LHCN-M2 (cell line): ENCODE measurements at regions not wholly inside any gene's neighbourhood (a gene's known extent, or its start where the extent isn't known, plus 50 kb on each side); places are given as distances from the start of the nearest gene placed in this dataset.
"Not testable (repeated sequence)": the region's sequence is repeated elsewhere in the genome, so short reads cannot be mapped to it uniquely, and the experiment has no call there.

Source experiments
- DNase-seq: peaks from one replicate; pipeline ENCODE4 v3.0.0-alpha.2; 2012; ENCODE audit warnings: low read depth

GRCh38 chr19:28603453-28603852 lies 609.5 kb downstream of the UQCRFS1 start:
- DNase-seq, result no peak

DNA sequence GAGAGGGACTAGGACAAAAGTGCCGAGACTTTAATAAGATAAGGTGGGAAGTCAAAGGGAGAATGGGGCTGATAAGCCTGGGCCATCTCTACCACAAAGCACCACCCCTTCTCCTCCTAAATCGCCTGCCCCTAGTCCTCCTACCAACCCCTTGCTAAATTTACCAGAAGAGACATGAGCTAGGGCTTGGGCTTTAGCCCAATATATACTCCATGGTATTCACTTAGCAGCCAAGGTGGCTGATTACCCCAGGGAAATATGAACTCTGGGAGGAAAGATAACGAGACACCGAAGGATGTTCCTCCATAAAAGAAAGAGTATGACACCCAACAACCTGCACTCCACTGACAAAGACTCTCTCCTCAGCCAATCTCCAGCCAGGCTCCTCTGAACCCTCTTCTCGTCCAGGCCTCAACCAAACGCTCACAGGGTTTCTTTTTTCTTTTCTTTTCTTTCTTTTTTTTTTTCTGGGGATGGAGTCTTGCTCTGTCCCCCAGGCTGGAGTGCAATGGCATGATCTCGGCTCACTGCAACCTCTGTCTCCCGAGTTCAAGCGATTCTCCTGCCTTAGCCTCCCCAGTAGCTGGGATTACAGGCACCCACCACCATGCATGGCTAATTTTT lies 610.2 kb downstream of the UQCRFS1 start:
- no peak for DNase-seq

DNA sequence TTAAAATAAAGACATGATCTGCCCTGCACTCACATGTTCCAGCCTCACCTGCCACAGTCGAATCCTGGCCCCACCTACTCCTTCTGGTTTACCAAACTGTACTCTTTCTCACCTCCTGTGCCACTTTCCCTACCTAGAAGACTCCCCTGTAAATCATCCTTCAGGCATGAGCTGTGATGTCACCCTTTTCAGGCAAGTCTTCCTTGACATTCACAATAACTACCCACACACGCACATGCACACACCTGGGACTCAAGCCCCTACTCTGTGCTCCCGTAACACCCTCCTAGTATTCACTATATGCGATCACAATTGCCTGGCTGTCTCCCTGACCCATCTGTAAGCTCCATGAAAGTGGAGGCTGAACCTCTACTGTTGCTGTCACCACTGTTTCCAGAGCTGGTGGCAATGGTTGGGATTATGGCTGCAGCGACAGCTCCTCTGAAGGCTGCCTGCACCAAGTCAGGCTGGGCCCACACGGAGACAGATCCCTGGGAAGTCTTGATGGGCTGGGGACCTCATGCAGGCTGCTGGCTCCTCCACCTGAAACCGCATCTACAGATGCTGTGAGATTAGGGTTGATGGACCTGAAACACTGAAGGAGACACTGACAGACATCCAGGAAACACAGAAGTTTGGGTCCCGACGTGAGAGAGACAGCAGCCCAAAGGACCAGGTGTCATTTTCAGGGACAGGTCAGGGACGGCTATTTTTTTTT lies 611.1 kb downstream of the UQCRFS1 start:
- DNase-seq, result no peak

- DNase-seq, result no peak
Measured at GRCh38 chr19:28598861-28599260, 614.1 kb downstream of the UQCRFS1 start.

GRCh38 chr19:28596561-28597071 lies 616.3 kb downstream of the UQCRFS1 start:
- DNase-seq, result no peak

- no peak for DNase-seq
Measured at GRCh38 chr19:28595722-28596480, 617.0 kb downstream of the UQCRFS1 start.

DNA sequence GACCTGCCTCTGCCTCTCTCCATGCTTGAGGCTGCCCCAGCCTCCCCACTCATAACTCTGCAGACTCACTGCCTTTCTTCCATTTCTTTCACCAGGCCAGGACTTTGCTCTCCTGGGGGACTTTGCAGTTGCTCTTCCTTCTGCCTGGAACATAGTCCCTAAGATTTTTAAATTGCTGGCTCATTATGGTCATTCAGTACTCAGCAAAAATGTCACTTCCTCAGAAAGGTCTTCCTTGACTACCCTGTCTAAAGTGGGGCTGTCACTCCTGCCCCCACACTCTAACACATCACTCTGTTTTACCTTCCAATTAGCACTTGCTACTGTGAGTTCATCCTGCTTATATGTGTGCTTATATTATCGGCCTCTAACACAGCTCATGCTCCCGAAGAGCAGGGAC lies 618.2 kb downstream of the UQCRFS1 start:
- DNase-seq, result no peak

GRCh38 chr19:28589991-28590411 lies 623.0 kb downstream of the UQCRFS1 start:
- not testable (repeated sequence) for DNase-seq

GRCh38 chr19:28586474-28586873 lies 626.5 kb downstream of the UQCRFS1 start:
- DNase-seq, result no peak

DNA sequence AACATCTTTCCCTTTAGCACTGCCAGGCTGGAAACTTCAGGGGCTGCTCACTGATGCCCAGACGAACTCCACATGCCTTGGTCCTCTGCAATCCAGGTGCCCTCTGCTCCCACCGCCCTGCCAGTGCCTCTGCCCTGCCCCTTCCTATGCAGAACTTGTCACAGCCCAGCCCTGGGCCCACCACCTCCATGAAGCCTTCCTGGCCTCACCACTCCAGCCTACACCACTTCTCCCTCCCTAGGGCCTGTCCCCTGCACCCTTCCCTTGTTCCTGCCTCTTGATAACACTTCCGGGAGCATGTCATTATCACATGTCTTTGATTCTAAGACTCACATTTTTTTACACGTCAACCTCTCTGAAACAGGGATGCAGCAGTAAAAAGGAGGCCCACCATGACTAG lies 627.2 kb downstream of the UQCRFS1 start:
- DNase-seq, result no peak

DNA sequence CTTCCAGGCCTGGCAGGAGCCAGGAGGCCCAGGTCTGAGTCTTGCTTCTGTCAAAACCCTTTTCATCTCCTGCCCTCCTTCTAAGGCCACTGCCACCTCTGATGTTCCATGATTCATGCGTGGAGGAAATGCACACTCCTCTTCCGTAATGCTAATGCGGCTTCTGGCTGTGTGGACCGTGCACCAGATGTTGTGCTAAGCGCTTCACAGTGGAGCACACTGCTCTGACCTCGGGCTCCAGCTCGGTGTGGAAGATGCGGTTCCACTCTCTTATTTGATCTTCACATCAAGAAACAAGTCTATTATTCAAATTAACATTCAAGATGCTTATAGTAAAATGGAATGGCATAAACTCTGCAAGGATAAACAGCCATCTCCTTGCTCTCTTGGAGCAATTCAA lies 629.2 kb downstream of the UQCRFS1 start:
- DNase-seq, result no peak

- no peak for DNase-seq
Measured at GRCh38 chr19:28583242-28583641, 629.7 kb downstream of the UQCRFS1 start.

GRCh38 chr19:28582796-28583195 lies 630.2 kb downstream of the UQCRFS1 start:
- DNase-seq, result no peak

- DNase-seq, result no peak
Measured at GRCh38 chr19:28582344-28582743, 630.6 kb downstream of the UQCRFS1 start.

- no peak for DNase-seq
Measured at GRCh38 chr19:28581468-28581770, 631.5 kb downstream of the UQCRFS1 start.

DNA sequence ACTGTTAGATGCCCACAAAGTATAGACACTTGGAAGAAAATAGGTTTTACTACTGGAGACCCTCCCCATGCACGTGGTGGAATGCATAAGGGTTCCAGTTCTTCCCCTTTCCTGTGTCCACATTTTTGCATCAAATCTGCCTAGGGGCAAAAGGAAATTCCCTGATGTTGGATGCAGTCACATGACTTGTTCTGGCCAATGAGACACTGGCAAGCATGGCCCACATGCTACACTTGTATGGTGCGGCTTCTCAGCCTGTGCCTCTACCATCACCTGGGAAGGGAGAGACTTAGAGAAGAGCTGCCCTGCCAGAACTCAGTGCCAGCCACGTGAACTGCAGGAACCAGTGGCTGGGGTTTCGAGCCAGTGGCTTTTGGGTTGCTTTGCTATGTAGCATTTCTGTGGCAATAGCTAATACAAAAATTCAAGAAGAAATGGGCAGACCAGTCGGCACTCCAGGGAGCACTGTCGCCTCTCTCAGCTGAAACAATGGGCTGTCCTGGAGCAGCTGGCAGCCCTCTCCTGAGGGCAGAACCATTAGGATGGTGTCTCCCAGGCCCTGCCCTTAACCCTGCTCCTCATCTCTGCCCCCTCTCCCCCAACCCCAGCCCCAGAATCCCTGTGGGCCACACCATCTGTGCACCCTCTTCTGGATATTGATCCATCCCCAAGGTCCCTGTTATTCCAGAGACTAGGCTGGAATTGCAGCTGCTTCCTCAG lies 634.0 kb downstream of the UQCRFS1 start:
- DNase-seq, result no peak

DNA sequence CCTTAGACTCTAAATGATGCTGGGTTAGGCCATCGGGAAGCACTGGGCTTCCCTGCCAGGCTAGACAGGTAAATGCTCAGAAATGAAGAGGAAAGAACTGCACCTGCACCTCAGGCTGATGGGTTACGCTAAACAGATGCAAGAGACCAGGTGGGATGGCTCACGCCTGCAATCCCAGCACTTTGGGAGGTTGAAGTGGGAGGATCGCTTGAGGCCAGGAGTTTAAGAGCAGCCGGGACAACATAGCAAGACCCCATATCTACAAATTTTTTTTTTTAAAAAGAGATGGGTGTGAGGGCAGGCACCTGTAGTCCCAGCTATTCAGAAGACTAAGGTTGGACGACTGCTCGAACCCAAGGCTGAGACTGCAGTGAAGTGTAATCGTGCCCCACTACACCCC lies 634.7 kb downstream of the UQCRFS1 start:
- DNase-seq, result no peak

DNA sequence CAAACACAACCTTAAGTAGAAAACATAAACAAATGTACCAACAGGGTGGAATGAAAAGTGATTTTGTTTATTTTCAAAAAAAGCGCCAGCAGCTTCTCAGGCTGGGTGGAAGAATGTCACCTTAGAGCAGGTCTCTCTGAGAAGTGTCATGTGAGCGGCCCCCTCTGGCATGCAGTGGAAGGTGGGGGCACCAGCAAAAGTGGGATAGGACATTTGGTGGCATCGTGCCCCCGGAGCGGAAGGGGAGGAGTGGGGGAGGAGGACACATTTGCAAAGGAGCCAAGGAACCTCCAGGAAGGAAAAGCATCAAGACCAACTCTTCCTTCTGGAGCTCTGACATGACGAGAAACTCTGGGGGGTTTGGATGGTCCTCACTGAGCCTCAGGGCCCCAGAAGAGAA lies 635.3 kb downstream of the UQCRFS1 start:
- no peak for DNase-seq

DNA sequence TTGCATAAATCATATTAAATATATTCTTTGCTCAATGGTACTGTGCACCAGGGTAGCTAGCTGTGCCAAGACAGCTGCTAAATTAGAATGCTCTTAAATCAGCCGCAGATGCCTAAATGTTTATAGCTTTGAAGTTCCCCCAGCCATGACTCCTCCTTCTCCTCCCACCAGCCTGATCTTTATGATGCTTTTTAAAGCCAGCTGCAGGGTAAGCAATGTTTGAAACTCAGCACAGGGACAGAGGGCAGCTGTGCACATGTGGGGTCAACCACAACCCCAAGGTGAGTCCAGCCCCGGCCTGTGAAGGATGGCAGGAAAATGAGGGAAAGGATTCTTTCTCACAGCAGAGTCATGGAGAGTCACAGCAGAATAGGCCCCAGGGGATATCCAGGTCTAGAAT lies 635.7 kb downstream of the UQCRFS1 start:
- DNase-seq, result no peak

DNA sequence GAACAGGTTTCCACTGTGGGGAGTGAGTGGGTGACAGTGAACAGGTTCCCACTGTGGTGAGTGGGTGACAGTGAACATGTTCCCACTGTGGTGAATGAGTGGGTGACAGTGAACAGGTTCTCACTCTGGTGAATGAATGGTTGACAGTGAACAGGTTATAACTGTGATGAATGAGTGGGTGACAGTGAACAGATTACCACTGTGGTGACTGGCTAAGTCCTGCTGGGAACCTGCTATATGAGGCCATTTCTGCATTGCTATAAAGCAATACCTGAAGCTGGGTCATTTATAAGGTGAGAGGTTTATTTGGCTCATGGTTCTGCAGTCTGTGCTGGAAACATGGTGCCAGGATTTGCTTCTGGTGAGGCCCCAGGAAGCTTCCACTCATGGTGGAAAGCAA lies 637.1 kb downstream of the UQCRFS1 start:
- no peak for DNase-seq

DNA sequence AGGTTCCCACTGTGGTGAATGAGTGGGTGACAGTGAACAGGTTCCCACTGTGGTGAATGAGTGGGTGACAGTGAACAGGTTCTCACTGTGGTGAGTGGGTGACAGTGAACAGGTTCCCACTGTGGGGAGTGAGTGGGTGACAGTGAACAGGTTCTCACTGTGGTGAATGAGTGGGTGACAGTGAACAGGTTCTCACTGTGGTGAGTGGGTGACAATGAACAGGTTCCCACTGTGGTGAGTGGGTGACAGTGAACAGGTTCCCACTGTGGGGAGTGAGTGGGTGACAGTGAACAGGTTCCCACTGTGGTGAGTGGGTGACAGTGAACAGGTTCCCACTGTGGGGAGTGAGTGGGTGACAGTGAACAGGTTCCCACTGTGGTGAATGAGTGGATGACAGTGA lies 637.6 kb downstream of the UQCRFS1 start:
- DNase-seq, result not testable (repeated sequence)

DNA sequence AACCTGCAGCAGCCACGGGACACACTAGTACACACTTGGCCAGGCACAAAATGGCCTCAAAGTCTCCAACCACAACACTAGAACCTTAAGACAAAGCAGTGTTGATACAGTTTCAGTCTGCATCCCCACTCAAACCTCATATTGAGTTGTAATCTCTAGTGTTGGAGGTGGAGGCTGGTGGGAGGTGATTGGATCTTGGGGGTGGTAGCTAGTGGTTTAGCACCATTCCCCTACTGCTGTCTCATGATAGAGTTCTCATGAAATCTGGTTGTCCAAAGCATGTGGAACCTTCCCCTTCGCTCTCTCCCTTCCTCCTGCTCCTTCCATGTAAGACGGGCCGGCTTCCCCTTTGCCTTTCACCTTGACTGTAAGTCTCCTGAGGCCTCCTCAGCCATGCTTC lies 638.7 kb downstream of the UQCRFS1 start:
- DNase-seq, result no peak
